Esophagus squamous epithelium (tissue), 4 donors: ENCODE measurements at regions not wholly inside any gene's neighbourhood (a gene's known extent, or its start where the extent isn't known, plus 50 kb on each side); places are given as distances from the start of the nearest gene placed in this dataset.

Source experiments
- POLR2A ChIP-seq, 4 donors: fragments of 450-650 bp; IDR thresholded peaks; one replicate each; pipeline ENCODE4 v1.6.1; 2017; ENCODE audit warnings: antibody characterized with exemption in 4 of 4, mild to moderate bottlenecking in 4 of 4, moderate library complexity in 3 of 4
- TF ChIP-seq, protein P1 (sequence below), 6 experiments: fragments of 450-650 bp in 4 of 6; fragments of 200-600 bp in 2 of 6; sonication (generic) in 2 of 6; IDR thresholded peaks; one replicate each; pipeline ENCODE4 v1.5.1; 2016 to 2019; ENCODE audit warnings: antibody characterized with exemption in 6 of 6, mild to moderate bottlenecking in 4 of 6, moderate library complexity in 4 of 6

DNA sequence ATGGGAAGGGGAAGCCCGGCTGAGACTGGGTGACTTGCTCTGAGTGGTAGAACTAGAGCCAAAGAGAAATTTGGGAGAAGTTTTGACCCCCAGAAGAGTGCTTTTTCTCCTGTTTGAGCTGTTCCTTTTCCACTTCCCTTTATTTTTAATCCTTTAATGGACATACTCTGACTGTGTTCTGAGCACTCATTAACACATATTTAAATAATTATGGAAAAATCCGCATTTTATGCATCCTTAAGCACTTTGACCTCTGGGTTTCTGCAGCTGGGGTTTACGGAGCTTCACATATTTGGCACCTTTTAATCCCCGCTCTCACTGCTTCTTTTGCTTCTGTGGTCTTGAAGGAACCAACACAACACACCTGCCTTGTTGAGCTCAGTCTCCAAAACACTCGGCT lies 114.7 kb downstream of the FOXL1 start:
- TF ChIP-seq, protein P1, sequence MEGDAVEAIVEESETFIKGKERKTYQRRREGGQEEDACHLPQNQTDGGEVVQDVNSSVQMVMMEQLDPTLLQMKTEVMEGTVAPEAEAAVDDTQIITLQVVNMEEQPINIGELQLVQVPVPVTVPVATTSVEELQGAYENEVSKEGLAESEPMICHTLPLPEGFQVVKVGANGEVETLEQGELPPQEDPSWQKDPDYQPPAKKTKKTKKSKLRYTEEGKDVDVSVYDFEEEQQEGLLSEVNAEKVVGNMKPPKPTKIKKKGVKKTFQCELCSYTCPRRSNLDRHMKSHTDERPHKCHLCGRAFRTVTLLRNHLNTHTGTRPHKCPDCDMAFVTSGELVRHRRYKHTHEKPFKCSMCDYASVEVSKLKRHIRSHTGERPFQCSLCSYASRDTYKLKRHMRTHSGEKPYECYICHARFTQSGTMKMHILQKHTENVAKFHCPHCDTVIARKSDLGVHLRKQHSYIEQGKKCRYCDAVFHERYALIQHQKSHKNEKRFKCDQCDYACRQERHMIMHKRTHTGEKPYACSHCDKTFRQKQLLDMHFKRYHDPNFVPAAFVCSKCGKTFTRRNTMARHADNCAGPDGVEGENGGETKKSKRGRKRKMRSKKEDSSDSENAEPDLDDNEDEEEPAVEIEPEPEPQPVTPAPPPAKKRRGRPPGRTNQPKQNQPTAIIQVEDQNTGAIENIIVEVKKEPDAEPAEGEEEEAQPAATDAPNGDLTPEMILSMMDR (IDR thresholded peaks at IDR 0.05) = no peak
- TF ChIP-seq POLR2A (IDR thresholded peaks at IDR 0.05) = no peak
